Spleen (tissue), 11 donors: ENCODE measurements at regions not wholly inside any gene's neighbourhood (a gene's known extent, or its start where the extent isn't known, plus 50 kb on each side); places are given as distances from the start of the nearest gene placed in this dataset.

Source experiments
- DNase-seq: peaks from one replicate; pipeline ENCODE4 v3.0.0-alpha.2; 2020
- H3K27ac ChIP-seq, 8 donors: fragments of 200-600 bp; sonication (generic) in 7 of 8; 1 replicate in 4 of 8; 2 replicates in 4 of 8; pipeline versions ENCODE4 v1.5.0 to v1.8.0; 2016 to 2021; ENCODE audit warnings: inconsistent platforms in 4 of 8, mild to moderate bottlenecking in 4 of 8, moderate library complexity in 1 of 8
- H3K27me3 ChIP-seq, 7 donors: fragments of 200-600 bp; sonication (generic) in 6 of 7; replicated peaks in 1 of 7; 1 replicate in 4 of 7; 2 replicates in 3 of 7; pipeline versions ENCODE4 v1.5.0 to v1.8.0; 2016 to 2021; ENCODE audit warnings: inconsistent platforms in 3 of 7, mild to moderate bottlenecking in 1 of 7
- H3K36me3 ChIP-seq, 6 donors: fragments of 200-600 bp; sonication (generic) in 5 of 6; 1 replicate in 4 of 6; 2 replicates in 2 of 6; pipeline versions ENCODE4 v1.5.0 to v1.8.0; 2016 to 2021; ENCODE audit warnings: inconsistent platforms in 2 of 6
- H3K4me1 ChIP-seq, 6 donors: fragments of 200-600 bp; sonication (generic) in 5 of 6; 1 replicate in 3 of 6; 2 replicates in 3 of 6; pipeline versions ENCODE4 v1.5.0 to v1.8.0; 2016 to 2021; ENCODE audit warnings: inconsistent platforms in 3 of 6
- H3K4me3 ChIP-seq, 8 donors: fragments of 200-600 bp; sonication (generic) in 7 of 8; 1 replicate in 4 of 8; 2 replicates in 4 of 8; pipeline versions ENCODE4 v1.5.0 to v1.8.0; 2016 to 2021; ENCODE audit warnings: inconsistent platforms in 4 of 8, mild to moderate bottlenecking in 4 of 8, moderate library complexity in 2 of 8
- H3K9me3 ChIP-seq, 8 donors: fragments of 200-600 bp; sonication (generic) in 7 of 8; 1 replicate in 4 of 8; 2 replicates in 4 of 8; pipeline versions ENCODE4 v1.5.0 to v1.8.0; 2016 to 2021; ENCODE audit warnings: inconsistent platforms in 4 of 8
- CTCF ChIP-seq, 11 experiments: fragments of 200-600 bp in 7 of 11; fragments of 450-650 bp in 4 of 11; sonication (generic) in 4 of 11; IDR thresholded peaks in 8 of 11; conservative IDR thresholded peaks in 3 of 11; 1 replicate in 7 of 11; 2 replicates in 4 of 11; pipeline versions ENCODE4 v1.4.0 to v1.8.0; 2016 to 2021; ENCODE audit warnings: antibody characterized with exemption in 11 of 11, inconsistent platforms in 4 of 11, mild to moderate bottlenecking in 1 of 11
- POLR2A ChIP-seq, 3 donors: fragments of 450-650 bp; IDR thresholded peaks; one replicate each; pipeline ENCODE4 v1.5.1; 2017; ENCODE audit warnings: antibody characterized with exemption in 3 of 3, mild to moderate bottlenecking in 1 of 3
- POLR2AphosphoS5 ChIP-seq, 3 donors: sonication (generic); formaldehyde crosslinking; IDR thresholded peaks; one replicate each; pipeline ENCODE4 v1.5.1; 2017; ENCODE audit warnings: antibody characterized with exemption in 3 of 3
- WGBS, 5 donors: extraction: QIAGEN DNeasy Blood & Tissue Kit in 3 of 5; methylation state at CpG; one replicate each; pipeline versions ENCODE4 v1.1.5 to v1.1.7; 2013 to 2018; 5-methylcytosine and 5-hydroxymethylcytosine counted together
- intact Hi-C: fragments of 100-400 bp; cut with DNase I; formaldehyde crosslinking; loops from one replicate; pipeline ENCODE4 v1.15.0; 2023; ENCODE audit warnings: low total_unique reads
- donor health status: healthy with polysubstance abuse.
- donor health status: DM: no; HTN: no; CAD: no; lungs with moderate emphysema.
- donor health status: DM: no; HTN: no; CAD: no.
- donor health status: Bipolar disorder and iron deficiency.
- donor health status: healthy.
- donor health status: DM: no; HTN: no; CAD: no.
- donor health status: DM: yes; HTN: yes; CAD: no.

- Histone ChIP-seq H3K27me3 (no peaks in the 10 kb centered on the region), H3K4me1 (peaks cover 0 to 9% (median 0%) of the 10 kb centered on the region in 6 donors), H3K4me3 (no peak overlapping the region), H3K27ac (no peak overlapping the region), H3K9me3 (no peaks in the 10 kb centered on the region), H3K36me3 (no peaks in the 10 kb centered on the region)
- DNase-seq: no peak
- WGBS, 5 donors: 83 to 93% (median 88%) methylated on average over 4 of the region's 4 CpGs
- intact Hi-C loops: no loop called here
- TF ChIP-seq POLR2AphosphoS5 (IDR thresholded peaks at IDR 0.05) (no peak), CTCF (IDR thresholded peaks at IDR 0.05 in 8 of 11, conservative IDR thresholded peaks at IDR 0.05 in 3 of 11) (no peak), POLR2A (IDR thresholded peaks at IDR 0.05) (no peak)
Measured at GRCh38 chr9:111098093-111098492, 59.8 kb upstream of the LPAR1 start.

DNA sequence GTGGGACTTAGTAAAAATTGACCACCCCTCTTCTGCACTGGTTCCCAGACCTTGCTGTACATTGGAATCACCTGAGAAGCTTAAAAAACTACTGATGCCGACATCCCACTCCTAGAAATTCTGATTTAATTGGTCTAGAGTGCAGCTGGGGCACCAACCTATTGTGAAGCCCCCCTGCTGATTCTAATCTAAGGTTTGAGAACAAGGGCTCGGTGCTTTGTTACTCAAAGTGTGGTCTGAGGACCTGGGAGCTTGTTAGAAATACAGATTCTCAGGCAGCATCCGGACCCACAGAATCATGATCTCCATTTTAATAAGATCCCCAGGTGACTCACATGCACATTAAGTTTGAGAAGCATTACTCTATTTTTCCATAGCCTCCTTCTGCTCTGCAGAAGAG lies 57.8 kb upstream of the LPAR1 start:
- no peak for TF ChIP-seq POLR2AphosphoS5 (IDR thresholded peaks at IDR 0.05)
- TF ChIP-seq CTCF (IDR thresholded peaks at IDR 0.05 in 8 of 11, conservative IDR thresholded peaks at IDR 0.05 in 3 of 11): no peak
- no peak for TF ChIP-seq POLR2A (IDR thresholded peaks at IDR 0.05)
- no peak overlapping the region for H3K27ac ChIP-seq
- no peaks in the 10 kb centered on the region for H3K9me3 ChIP-seq
- intact Hi-C loops: no loop called here
- peaks cover 0 to 9% (median 0%) of the 10 kb centered on the region in 6 donors for H3K4me1 ChIP-seq
- no peaks in the 10 kb centered on the region for H3K36me3 ChIP-seq
- no peak for DNase-seq
- H3K27me3 ChIP-seq: no peaks in the 10 kb centered on the region
- no peak overlapping the region for H3K4me3 ChIP-seq
- 75 to 91% (median 84%) methylated on average over 3 of the region's 3 CpGs for WGBS, 5 donors

DNA sequence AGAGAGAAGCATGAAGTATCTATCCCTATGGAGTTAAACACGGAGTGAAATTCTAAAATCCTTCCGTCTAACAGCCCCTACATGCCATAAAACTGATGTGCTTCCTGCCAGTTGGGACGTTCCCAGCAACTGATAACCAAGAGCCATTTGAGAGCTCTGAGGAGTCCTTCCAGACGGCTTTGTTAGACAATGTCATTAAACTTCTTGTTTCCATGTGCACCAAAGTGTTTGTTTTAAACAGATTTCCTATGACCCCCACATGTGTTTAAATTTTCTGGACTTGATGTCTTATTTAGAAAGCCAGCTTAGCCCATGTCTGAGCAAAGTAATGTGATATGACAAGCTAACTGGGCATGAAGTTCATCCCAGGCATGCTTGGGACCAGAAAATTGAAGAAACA lies 57.2 kb upstream of the LPAR1 start:
- Histone ChIP-seq H3K27me3 (no peaks in the 10 kb centered on the region), H3K27ac (peak overlapping the region in 1 of 8 donors; percentile 10), H3K4me3 (no peak overlapping the region), H3K36me3 (no peaks in the 10 kb centered on the region), H3K4me1 (peaks cover 0 to 9% (median 0%) of the 10 kb centered on the region in 6 donors), H3K9me3 (no peaks in the 10 kb centered on the region)
- intact Hi-C loops: no loop called here
- TF ChIP-seq POLR2A (IDR thresholded peaks at IDR 0.05): no peak
- TF ChIP-seq POLR2AphosphoS5 (IDR thresholded peaks at IDR 0.05): no peak
- no peak for TF ChIP-seq CTCF (IDR thresholded peaks at IDR 0.05 in 8 of 11, conservative IDR thresholded peaks at IDR 0.05 in 3 of 11)
- DNase-seq: no peak
- 68 to 82% (median 76%) methylated on average over 4 of the region's 4 CpGs for WGBS, 5 donors

- Histone ChIP-seq H3K4me3 (no peak overlapping the region), H3K27me3 (no peaks in the 10 kb centered on the region), H3K36me3 (no peaks in the 10 kb centered on the region), H3K27ac (peak overlapping the region in 3 of 8 donors; percentile 10 to 53 (median 43)), H3K9me3 (no peaks in the 10 kb centered on the region), H3K4me1 (peaks cover 0 to 9% (median 0%) of the 10 kb centered on the region in 6 donors)
- TF ChIP-seq POLR2A (IDR thresholded peaks at IDR 0.05) (no peak), CTCF (IDR thresholded peaks at IDR 0.05 in 8 of 11, conservative IDR thresholded peaks at IDR 0.05 in 3 of 11) (no peak), POLR2AphosphoS5 (IDR thresholded peaks at IDR 0.05) (no peak)
- intact Hi-C loops: no loop called here
- DNase-seq: no peak
Measured at GRCh38 chr9:111094958-111095357, 56.7 kb upstream of the LPAR1 start.
